ENCODE measurements at regions not wholly inside any gene's neighbourhood (a gene's known extent, or its start where the extent isn't known, plus 50 kb on each side); places are given as distances from the start of the nearest gene placed in this dataset.

- Histone ChIP-seq H3K4me1 (peaks cover 0 to 4% (median 0%) of the 10 kb centered on the region in 4 donors), H3K9me3 (no peaks in the 10 kb centered on the region), H3K4me3 (no peak overlapping the region), H3K27ac (replicated peaks in 1 of 4) (no peak overlapping the region), H3K27me3 (no peaks in the 10 kb centered on the region), H3K36me3 (no peaks in the 10 kb centered on the region)
- no peak for TF ChIP-seq EP300 (IDR thresholded peaks at IDR 0.05)
- no peak for TF ChIP-seq POLR2A (IDR thresholded peaks at IDR 0.05; ENCODE audit: low read depth)
- TF ChIP-seq POLR2AphosphoS5 (IDR thresholded peaks at IDR 0.05): no peak
- no peak for TF ChIP-seq CTCF (IDR thresholded peaks at IDR 0.05)
- intact Hi-C loops (cut with DNase I): no loop called here
- 17% methylated on average over 2 of the region's 2 CpGs for WGBS
- no peak for DNase-seq (ENCODE audit: extremely low spot score)
Observed at GRCh38 chr10:106044503-106044902, 1120.0 kb downstream of the SORCS1 start.

DNA sequence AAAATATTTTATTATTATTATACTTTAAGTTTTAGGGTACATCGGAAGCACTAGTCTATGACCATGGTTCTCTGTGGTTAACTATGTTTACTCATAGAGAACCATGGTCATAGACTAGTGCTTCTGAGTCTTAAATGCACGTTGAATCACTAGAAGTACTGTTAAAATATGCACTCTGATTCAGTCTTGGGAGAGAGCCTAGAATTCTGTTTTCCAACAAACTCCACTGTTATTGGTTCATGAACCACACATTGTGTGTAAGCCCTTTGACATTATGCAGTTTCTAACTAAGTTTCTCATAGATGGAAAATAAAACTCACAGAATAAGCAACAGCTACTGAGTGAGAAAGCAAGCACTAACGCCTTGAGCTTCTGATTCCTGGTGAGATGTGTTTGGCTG is 1120.6 kb downstream of the SORCS1 start:
- no peak for DNase-seq (ENCODE audit: extremely low spot score)
- H3K27ac ChIP-seq (replicated peaks in 1 of 4): no peak overlapping the region
- no peaks in the 10 kb centered on the region for H3K9me3 ChIP-seq
- 44% methylated on average over 3 of the region's 3 CpGs for WGBS
- H3K4me3 ChIP-seq: no peak overlapping the region
- H3K27me3 ChIP-seq: no peaks in the 10 kb centered on the region
- no peaks in the 10 kb centered on the region for H3K36me3 ChIP-seq
- TF ChIP-seq POLR2AphosphoS5 (IDR thresholded peaks at IDR 0.05) (no peak), CTCF (IDR thresholded peaks at IDR 0.05) (no peak), EP300 (IDR thresholded peaks at IDR 0.05) (no peak), POLR2A (IDR thresholded peaks at IDR 0.05; ENCODE audit: low read depth) (no peak)
- intact Hi-C loops (cut with DNase I): no loop called here
- peaks cover 0 to 4% (median 0%) of the 10 kb centered on the region in 4 donors for H3K4me1 ChIP-seq

DNA sequence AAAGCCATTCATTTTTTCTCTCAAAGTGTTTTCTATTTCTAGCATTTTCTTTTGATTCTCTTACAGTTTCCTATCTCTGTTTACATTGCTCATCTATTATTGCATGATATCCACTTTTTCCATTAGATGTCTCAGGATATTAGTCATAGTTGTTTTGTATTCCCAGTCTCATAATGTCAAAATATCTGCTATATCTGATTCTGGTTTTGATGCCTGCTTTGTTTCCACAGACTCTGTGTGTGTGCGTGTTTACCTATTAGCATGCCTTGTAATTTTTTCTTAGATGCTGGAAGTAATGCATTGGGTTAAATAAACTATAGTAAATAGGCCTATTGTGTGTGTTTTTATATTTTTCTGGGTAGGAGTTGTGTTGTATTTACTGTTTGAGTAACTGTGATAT is 1126.3 kb downstream of the SORCS1 start:
- intact Hi-C loops (cut with DNase I): no loop called here
- Histone ChIP-seq H3K9me3 (peaks cover 0 to 4% (median 0%) of the 10 kb centered on the region in 4 donors), H3K27ac (replicated peaks in 1 of 4) (no peak overlapping the region), H3K4me1 (no peaks in the 10 kb centered on the region), H3K27me3 (no peaks in the 10 kb centered on the region), H3K36me3 (no peaks in the 10 kb centered on the region), H3K4me3 (no peak overlapping the region)
- WGBS: 88% methylated on average over 1 of the region's 1 CpG
- no peak for DNase-seq (ENCODE audit: extremely low spot score)
- TF ChIP-seq POLR2A (IDR thresholded peaks at IDR 0.05; ENCODE audit: low read depth) (no peak), EP300 (IDR thresholded peaks at IDR 0.05) (no peak)

- H3K27me3 ChIP-seq: no peaks in the 10 kb centered on the region
Observed at GRCh38 chr10:106033065-106033464, 1131.4 kb downstream of the SORCS1 start.

DNA sequence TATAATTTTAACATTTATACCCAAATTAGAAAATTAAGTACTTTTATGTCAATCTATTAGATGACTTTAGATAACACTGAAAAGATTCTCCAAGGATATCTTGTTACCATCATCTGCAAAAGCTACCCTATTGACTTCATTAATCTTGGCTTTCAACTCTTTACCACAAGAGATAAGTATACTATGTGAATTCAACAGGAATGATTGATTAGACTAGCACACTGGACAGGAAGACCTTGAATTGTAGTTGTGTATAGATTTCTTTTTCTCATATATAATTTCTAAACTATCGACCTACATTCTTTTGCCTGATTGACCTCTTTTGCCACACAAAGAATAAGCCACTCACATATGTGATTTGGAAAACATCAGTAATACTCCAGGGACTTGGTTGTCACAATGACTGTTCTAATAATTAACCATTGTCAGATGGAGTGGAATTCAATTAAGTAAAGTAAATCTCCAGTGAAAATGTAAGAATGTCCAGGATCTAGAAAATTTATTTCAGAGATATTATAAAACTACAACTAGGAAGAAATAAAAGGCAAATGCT is 1132.0 kb downstream of the SORCS1 start:
- H3K4me3 ChIP-seq: no peak overlapping the region

More at GRCh38 chr10:106033065-106033464, 1131.4 kb downstream of the SORCS1 start:
- Histone ChIP-seq H3K4me1 (peaks cover 0 to 3% (median 0%) of the 10 kb centered on the region in 4 donors), H3K4me3 (no peak overlapping the region), H3K36me3 (no peaks in the 10 kb centered on the region), H3K27ac (replicated peaks in 1 of 4) (no peak overlapping the region), H3K9me3 (peaks cover 0 to 4% (median 0%) of the 10 kb centered on the region in 4 donors)
- no peak for TF ChIP-seq POLR2A (IDR thresholded peaks at IDR 0.05; ENCODE audit: low read depth)
- no peak for TF ChIP-seq POLR2AphosphoS5 (IDR thresholded peaks at IDR 0.05)
- no peak for TF ChIP-seq CTCF (IDR thresholded peaks at IDR 0.05)
- TF ChIP-seq EP300 (IDR thresholded peaks at IDR 0.05): no peak
- intact Hi-C loops (cut with DNase I): no loop called here
- no peak for DNase-seq (ENCODE audit: extremely low spot score)

More for the DNA sequence above, 1132.0 kb downstream of the SORCS1 start:
- DNase-seq (ENCODE audit: extremely low spot score): no peak
- H3K36me3 ChIP-seq: no peaks in the 10 kb centered on the region
- no peak overlapping the region for H3K27ac ChIP-seq (replicated peaks in 1 of 4)
- H3K4me1 ChIP-seq: peaks cover 0 to 3% (median 0%) of the 10 kb centered on the region in 4 donors
- 33% methylated on average over 1 of the region's 1 CpG for WGBS
- H3K27me3 ChIP-seq: no peaks in the 10 kb centered on the region
- TF ChIP-seq POLR2A (IDR thresholded peaks at IDR 0.05; ENCODE audit: low read depth): no peak
- no peak for TF ChIP-seq POLR2AphosphoS5 (IDR thresholded peaks at IDR 0.05)
- TF ChIP-seq EP300 (IDR thresholded peaks at IDR 0.05): no peak
- TF ChIP-seq CTCF (IDR thresholded peaks at IDR 0.05): no peak
- H3K9me3 ChIP-seq: peaks cover 0 to 4% (median 0%) of the 10 kb centered on the region in 4 donors
- intact Hi-C loops (cut with DNase I): no loop called here

Data from esophagus muscularis mucosa (tissue), 4 donors.